Activated T-helper 1 cell treated with anti-CD3 and anti-CD28 coated beads, Interleukin-12 subunit alpha, Interleukin-12 subunit beta, Interleukin-2, Interleukin-4 antibody, amounts not matched to agents 30 ng/mL and 10 ng/mL and 1 ng/mL, durations not matched to agents 14 hours and 24 hours and 36 hours (primary cell): ENCODE measurements at regions not wholly inside any gene's neighbourhood (a gene's known extent, or its start where the extent isn't known, plus 50 kb on each side); places are given as distances from the start of the nearest gene placed in this dataset.

Source experiments
- DNase-seq: peaks from one replicate; pipeline ENCODE4 v3.0.0; 2021; ENCODE audit warnings: low spot score
- H3K27ac Mint-ChIP-seq: one replicate; pipeline ENCODE4 v1.8.0; 2021; ENCODE audit warnings: mild to moderate bottlenecking, mixed read lengths
- H3K27me3 Mint-ChIP-seq: one replicate; pipeline ENCODE4 v1.8.0; 2022; ENCODE audit warnings: mild to moderate bottlenecking, moderate library complexity, mixed read lengths; ENCODE audit not compliant: insufficient read depth
- H3K36me3 Mint-ChIP-seq: one replicate; pipeline ENCODE4 v1.8.0; 2021; ENCODE audit warnings: low read depth, mixed read lengths
- H3K4me1 Mint-ChIP-seq: one replicate; pipeline ENCODE4 v1.8.0; 2021; ENCODE audit warnings: low read depth, mixed read lengths
- H3K4me3 Mint-ChIP-seq: one replicate; pipeline ENCODE4 v1.8.0; 2021; ENCODE audit warnings: mild to moderate bottlenecking, moderate library complexity, mixed read lengths
- H3K9me3 Mint-ChIP-seq: one replicate; pipeline ENCODE4 v1.8.0; 2021; ENCODE audit warnings: mixed read lengths
- intact Hi-C: fragments of 100-400 bp; cut with micrococcal nuclease; formaldehyde crosslinking; loops from one replicate; pipeline ENCODE4 v1.15.1; 2024

- no peak for DNase-seq
- no peak overlapping the region for H3K27ac Mint-ChIP-seq
- H3K27me3 Mint-ChIP-seq: peaks cover 7% of the 10 kb centered on the region
- no peak overlapping the region for H3K4me3 Mint-ChIP-seq
- intact Hi-C loops: no loop called here
- H3K4me1 Mint-ChIP-seq: no peaks in the 10 kb centered on the region
- H3K36me3 Mint-ChIP-seq: no peaks in the 10 kb centered on the region
- H3K9me3 Mint-ChIP-seq: no peaks in the 10 kb centered on the region
These were observed 502.0 kb upstream of the CELF2 start for GRCh38 chr10:10515479-10516204.

- Mint-ChIP-seq H3K36me3 (no peaks in the 10 kb centered on the region), H3K27ac (no peak overlapping the region)
- intact Hi-C loops: no loop called here
These were observed 501.1 kb upstream of the CELF2 start for GRCh38 chr10:10516346-10517130.

GRCh38 chr10:10517866-10518265, 499.8 kb upstream of the CELF2 start:
- Mint-ChIP-seq H3K27me3 (peaks cover 7% of the 10 kb centered on the region), H3K4me1 (no peaks in the 10 kb centered on the region), H3K27ac (no peak overlapping the region), H3K4me3 (no peak overlapping the region), H3K9me3 (no peaks in the 10 kb centered on the region), H3K36me3 (no peaks in the 10 kb centered on the region)
- intact Hi-C loops: no loop called here
- no peak for DNase-seq

More at GRCh38 chr10:10516346-10517130, 501.1 kb upstream of the CELF2 start:
- Mint-ChIP-seq H3K27me3 (peaks cover 7% of the 10 kb centered on the region), H3K4me1 (no peaks in the 10 kb centered on the region), H3K9me3 (no peaks in the 10 kb centered on the region), H3K4me3 (no peak overlapping the region)
- DNase-seq: no peak

- H3K9me3 Mint-ChIP-seq: no peaks in the 10 kb centered on the region
- no peak overlapping the region for H3K4me3 Mint-ChIP-seq
- H3K36me3 Mint-ChIP-seq: no peaks in the 10 kb centered on the region
- intact Hi-C loops: no loop called here
- DNase-seq: no peak
- no peak overlapping the region for H3K27ac Mint-ChIP-seq
- no peaks in the 10 kb centered on the region for H3K4me1 Mint-ChIP-seq
- peaks cover 7% of the 10 kb centered on the region for H3K27me3 Mint-ChIP-seq
These were observed 498.0 kb upstream of the CELF2 start for GRCh38 chr10:10519674-10520073.

- no peak overlapping the region for H3K27ac Mint-ChIP-seq
- DNase-seq: no peak
- no peaks in the 10 kb centered on the region for H3K36me3 Mint-ChIP-seq
- no peaks in the 10 kb centered on the region for H3K9me3 Mint-ChIP-seq
- no peak overlapping the region for H3K4me3 Mint-ChIP-seq
- peaks cover 7% of the 10 kb centered on the region for H3K27me3 Mint-ChIP-seq
- no peaks in the 10 kb centered on the region for H3K4me1 Mint-ChIP-seq
- intact Hi-C loops: no loop called here
These were observed 496.9 kb upstream of the CELF2 start for GRCh38 chr10:10520491-10521385.

- no peaks in the 10 kb centered on the region for H3K4me1 Mint-ChIP-seq
These were observed 490.8 kb upstream of the CELF2 start for GRCh38 chr10:10526846-10527245.

GRCh38 chr10:10527861-10528562, 489.7 kb upstream of the CELF2 start:
- intact Hi-C loops: no loop called here
- H3K9me3 Mint-ChIP-seq: no peaks in the 10 kb centered on the region
- H3K27ac Mint-ChIP-seq: no peak overlapping the region
- H3K27me3 Mint-ChIP-seq: no peaks in the 10 kb centered on the region
- no peaks in the 10 kb centered on the region for H3K36me3 Mint-ChIP-seq
- no peaks in the 10 kb centered on the region for H3K4me1 Mint-ChIP-seq
- no peak overlapping the region for H3K4me3 Mint-ChIP-seq
- DNase-seq: no peak

More at GRCh38 chr10:10526846-10527245, 490.8 kb upstream of the CELF2 start:
- Mint-ChIP-seq H3K27ac (no peak overlapping the region), H3K9me3 (no peaks in the 10 kb centered on the region), H3K4me3 (no peak overlapping the region), H3K27me3 (no peaks in the 10 kb centered on the region), H3K36me3 (no peaks in the 10 kb centered on the region)
- DNase-seq: no peak
- intact Hi-C loops: no loop called here

GRCh38 chr10:10528563-10528910, 489.1 kb upstream of the CELF2 start:
- no peak overlapping the region for H3K27ac Mint-ChIP-seq
- intact Hi-C loops: no loop called here
- DNase-seq: no peak
- no peaks in the 10 kb centered on the region for H3K27me3 Mint-ChIP-seq
- H3K4me1 Mint-ChIP-seq: no peaks in the 10 kb centered on the region
- H3K4me3 Mint-ChIP-seq: no peak overlapping the region
- no peaks in the 10 kb centered on the region for H3K36me3 Mint-ChIP-seq
- no peaks in the 10 kb centered on the region for H3K9me3 Mint-ChIP-seq

- Mint-ChIP-seq H3K4me3 (no peak overlapping the region), H3K9me3 (no peaks in the 10 kb centered on the region), H3K36me3 (no peaks in the 10 kb centered on the region), H3K4me1 (no peaks in the 10 kb centered on the region), H3K27me3 (peaks cover 3% of the 10 kb centered on the region), H3K27ac (no peak overlapping the region)
- intact Hi-C loops: no loop called here
- no peak for DNase-seq
These were observed 487.4 kb upstream of the CELF2 start for GRCh38 chr10:10530313-10530712.

- H3K4me3 Mint-ChIP-seq: no peak overlapping the region
- H3K27ac Mint-ChIP-seq: no peak overlapping the region
- H3K4me1 Mint-ChIP-seq: no peaks in the 10 kb centered on the region
- H3K27me3 Mint-ChIP-seq: peaks cover 3% of the 10 kb centered on the region
- no peak for DNase-seq
- H3K9me3 Mint-ChIP-seq: no peaks in the 10 kb centered on the region
- intact Hi-C loops: no loop called here
- no peaks in the 10 kb centered on the region for H3K36me3 Mint-ChIP-seq
These were observed 485.4 kb upstream of the CELF2 start for GRCh38 chr10:10532236-10532635.

- Mint-ChIP-seq H3K36me3 (no peaks in the 10 kb centered on the region), H3K4me1 (no peaks in the 10 kb centered on the region), H3K9me3 (no peaks in the 10 kb centered on the region), H3K27ac (no peak overlapping the region), H3K27me3 (peaks cover 3% of the 10 kb centered on the region), H3K4me3 (no peak overlapping the region)
- intact Hi-C loops: no loop called here
- DNase-seq: no peak
These were observed 484.8 kb upstream of the CELF2 start for GRCh38 chr10:10532826-10533225.

GRCh38 chr10:10533437-10533836, 484.2 kb upstream of the CELF2 start:
- Mint-ChIP-seq H3K27ac (no peak overlapping the region), H3K9me3 (no peaks in the 10 kb centered on the region), H3K36me3 (no peaks in the 10 kb centered on the region), H3K27me3 (peaks cover 3% of the 10 kb centered on the region), H3K4me1 (no peaks in the 10 kb centered on the region), H3K4me3 (no peak overlapping the region)
- no peak for DNase-seq
- intact Hi-C loops: no loop called here
